ENCODE measurements at regions not wholly inside any gene's neighbourhood (a gene's known extent, or its start where the extent isn't known, plus 50 kb on each side); places are given as distances from the start of the nearest gene placed in this dataset.
"Not testable (repeated sequence)": the region's sequence is repeated elsewhere in the genome, so short reads cannot be mapped to it uniquely, and the experiment has no call there.

DNA sequence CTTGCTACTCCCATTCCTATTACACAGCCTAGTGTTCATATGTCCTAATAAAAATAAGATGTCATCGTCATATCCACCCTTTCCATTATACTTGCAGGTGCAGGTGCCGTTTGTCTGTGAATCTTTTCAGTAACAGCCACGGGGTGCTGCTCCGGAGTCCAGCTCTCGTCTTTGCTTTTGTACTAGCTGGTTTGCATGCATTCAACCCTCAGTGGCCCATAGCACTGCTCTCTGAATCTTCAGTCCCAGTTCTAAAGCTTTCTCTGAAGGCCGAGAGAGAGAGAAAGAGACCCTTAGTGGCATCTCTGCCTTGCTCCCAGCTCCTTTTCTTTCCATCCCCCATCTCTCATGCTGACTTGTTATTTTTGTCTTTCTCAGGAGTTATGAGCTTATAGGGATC is 468.5 kb downstream of the TMEM232 start:
- no peak for DNase-seq

DNA sequence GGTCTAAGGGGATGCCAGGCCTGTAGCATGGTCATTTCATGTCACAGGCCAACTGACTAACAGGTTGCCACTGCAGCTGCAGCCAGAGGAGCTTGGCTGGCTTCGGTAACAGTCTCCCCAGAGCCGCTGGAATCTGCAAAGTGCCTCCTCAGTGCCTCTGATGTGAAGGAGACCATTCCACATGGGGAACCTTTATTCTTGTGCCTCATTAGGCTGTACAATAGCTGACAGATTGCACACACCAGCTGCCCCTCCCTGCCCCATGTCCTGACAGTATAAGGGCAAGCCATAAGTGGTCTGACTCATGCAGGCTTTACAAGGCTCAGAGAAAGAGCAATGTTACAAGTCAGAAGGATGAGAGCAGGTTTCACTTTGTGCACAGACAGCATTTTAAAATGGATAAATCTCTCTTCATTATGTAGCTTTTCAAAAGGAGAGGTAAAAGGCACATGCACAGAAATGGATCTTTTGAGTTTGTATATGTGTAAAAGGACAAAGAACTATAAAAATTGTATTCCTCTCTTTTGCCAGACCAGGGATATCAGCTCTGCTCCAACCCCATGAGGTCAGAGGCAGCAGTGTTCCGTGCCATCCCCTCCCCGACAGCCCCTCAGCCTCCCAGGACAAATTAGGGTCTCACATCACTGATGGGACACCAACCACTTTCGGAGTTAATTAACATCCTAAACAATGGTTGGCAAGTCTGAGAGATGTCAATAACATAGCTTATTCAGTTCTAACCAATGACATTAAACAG is 467.8 kb downstream of the TMEM232 start:
- no peak for DNase-seq

- DNase-seq: no peak
Measured at GRCh38 chr5:110262749-110263148, 463.7 kb downstream of the TMEM232 start.

DNA sequence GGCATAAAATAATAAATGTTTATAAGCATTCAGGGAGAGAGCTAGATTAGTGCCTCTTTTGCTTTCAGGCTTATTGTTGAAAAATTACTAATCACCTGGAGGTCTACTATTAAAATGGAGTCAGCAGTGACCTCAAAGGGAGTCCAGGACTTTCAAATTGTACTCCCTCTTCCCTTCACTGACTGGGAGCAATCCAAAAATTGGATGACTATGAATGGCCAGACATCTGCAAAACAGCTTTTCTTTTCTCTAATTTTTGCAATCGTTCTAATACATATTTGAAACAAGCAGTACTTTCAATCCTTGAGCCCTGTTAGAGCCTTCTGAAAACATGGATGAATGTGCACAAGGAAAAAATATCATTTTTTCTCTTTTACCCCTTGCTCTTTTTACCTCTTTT is 461.8 kb downstream of the TMEM232 start:
- no peak for DNase-seq

- DNase-seq: no peak
Measured at GRCh38 chr5:110265162-110265561, 461.3 kb downstream of the TMEM232 start.

- no peak for DNase-seq
Measured at GRCh38 chr5:110267714-110268113, 458.8 kb downstream of the TMEM232 start.

GRCh38 chr5:110268283-110268682 is 458.2 kb downstream of the TMEM232 start:
- DNase-seq: no peak

DNA sequence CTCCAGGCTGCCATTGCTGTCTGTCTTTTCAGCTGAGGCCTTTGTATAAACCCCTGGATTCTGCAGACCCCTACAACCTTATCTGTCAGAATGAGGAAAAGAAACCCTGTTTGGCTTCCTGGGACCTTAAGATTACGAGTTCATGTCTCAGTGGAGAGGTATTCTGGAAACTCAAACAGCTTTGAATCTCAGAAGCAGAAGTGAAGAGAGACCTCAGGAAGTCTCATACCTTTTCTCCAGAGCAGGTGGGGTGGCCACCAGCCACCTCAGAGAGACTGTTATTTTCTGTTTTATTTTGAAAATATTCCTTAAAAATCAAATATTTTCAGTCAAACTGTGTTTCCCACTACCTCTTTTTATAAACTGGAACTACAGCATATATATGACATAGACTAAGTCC is 457.5 kb downstream of the TMEM232 start:
- no peak for DNase-seq

DNA sequence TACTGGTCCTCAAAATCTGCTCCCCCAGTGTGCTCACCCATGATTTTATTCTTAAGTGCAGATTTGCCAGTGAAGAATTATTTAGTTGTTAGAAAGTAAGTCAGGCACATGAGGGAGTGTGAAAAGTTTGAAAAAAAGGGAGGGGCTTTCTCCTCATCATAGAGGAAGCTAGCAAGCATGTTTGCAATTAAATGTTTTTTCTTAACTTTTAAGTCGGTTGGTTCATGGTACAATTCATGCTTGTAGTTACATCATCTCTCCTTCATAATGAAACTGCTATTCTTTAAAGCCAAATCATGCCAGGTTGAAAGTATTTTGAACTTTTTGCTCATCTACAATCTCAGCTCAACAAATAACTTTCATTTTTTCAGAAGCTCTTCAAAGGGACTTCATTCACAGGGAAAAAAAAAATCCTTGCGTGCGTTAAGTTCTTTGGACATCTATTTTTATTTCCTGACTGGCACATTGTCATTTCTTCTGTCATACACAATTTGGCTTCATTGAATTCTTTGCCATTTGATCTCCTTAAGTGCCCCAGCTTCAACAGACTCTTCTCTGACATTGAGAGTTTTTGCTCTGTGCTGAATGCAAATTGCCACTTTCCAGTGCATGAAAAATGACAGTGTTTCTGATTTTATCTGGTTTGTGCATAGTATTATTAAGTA is 456.9 kb downstream of the TMEM232 start:
- DNase-seq: no peak

DNA sequence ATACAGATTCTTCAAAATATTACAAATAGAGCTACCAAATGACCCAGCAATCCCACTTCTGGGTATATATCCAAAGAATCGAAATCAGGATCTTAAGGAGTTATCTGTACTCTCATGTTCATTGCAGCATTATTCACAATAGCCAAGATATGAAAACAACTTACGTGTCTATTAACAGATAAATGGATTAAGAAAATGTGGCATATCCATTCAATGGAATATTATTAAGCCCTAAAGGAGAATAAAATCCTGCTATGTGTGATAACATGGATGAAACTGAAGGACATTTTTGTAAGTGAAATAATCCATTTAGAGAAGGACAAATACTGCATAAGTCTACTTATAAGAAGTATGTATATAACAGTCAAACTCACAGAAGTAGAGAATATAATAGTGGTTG is 450.6 kb downstream of the TMEM232 start:
- no peak for DNase-seq

DNA sequence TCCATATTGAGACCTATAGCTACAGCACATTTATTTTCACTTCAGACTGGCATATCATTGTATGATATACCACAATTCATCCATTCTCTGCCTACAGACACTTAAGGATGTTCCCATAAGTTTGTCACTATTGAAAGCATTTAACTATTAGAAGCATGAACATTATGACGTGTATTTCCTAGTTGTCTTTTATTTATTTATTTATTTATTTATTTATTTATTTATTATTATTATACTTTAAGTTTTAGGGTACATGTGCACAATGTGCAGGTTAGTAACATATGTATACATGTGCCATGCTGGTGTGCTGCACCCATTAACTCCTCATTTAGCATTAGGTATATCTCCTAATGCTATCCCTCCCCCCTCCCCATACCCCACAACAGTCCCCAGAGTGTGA is 448.0 kb downstream of the TMEM232 start:
- DNase-seq: not testable (repeated sequence)

- DNase-seq: not testable (repeated sequence)
Measured at GRCh38 chr5:110284121-110284520, 442.4 kb downstream of the TMEM232 start.

- no peak for DNase-seq
Measured at GRCh38 chr5:110288766-110289511, 437.5 kb downstream of the TMEM232 start.

- no peak for DNase-seq
Measured at GRCh38 chr5:110289512-110289810, 437.0 kb downstream of the TMEM232 start.

- DNase-seq: no peak
Measured at GRCh38 chr5:110290542-110290941, 435.9 kb downstream of the TMEM232 start.

GRCh38 chr5:110294281-110294680 is 432.2 kb downstream of the TMEM232 start:
- DNase-seq: no peak

- no peak for DNase-seq
Measured at GRCh38 chr5:110297152-110297670, 429.3 kb downstream of the TMEM232 start.

DNA sequence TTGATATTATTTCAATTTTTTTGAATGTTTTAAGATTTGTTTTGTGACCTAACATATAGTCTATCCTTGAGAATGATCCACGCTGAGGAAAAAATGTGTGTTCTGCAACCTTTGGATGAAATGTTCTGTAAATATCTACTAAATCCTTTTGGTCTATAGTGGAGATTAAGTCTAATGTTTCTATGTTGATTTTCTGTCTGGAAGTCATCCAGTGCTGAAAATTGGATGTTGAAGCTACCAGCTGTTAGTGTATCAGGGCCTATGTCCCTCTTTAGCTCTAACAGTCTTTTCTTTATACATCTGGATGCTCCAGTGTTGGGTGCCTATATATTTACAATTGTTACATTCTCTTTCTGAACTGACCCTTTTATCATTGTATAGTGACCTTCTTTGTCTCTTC is 422.3 kb downstream of the TMEM232 start:
- no peak for DNase-seq

- DNase-seq: no peak
Measured at GRCh38 chr5:110306650-110307049, 419.8 kb downstream of the TMEM232 start.

GRCh38 chr5:110309222-110309621 is 417.2 kb downstream of the TMEM232 start:
- no peak for DNase-seq

GRCh38 chr5:110316566-110316965 is 409.9 kb downstream of the TMEM232 start:
- not testable (repeated sequence) for DNase-seq

DNA sequence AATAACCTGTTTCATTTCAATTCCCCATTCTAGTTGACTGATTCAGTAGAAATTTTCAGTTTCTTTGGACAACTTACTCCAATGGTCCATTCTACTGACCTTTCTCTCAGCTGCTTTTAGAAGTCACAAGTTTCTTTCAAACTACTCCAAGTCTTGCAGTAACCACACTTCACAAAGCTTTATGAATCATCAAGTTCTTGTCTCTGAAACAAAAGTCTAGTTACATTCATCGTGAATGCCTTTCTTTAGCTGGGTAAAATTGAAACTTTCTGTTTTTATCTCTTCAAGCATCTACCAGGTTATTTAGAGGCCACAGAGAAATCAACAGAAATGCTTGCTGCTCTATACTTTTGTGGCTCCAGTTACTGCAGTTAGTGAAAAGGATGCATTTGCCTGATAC is 405.4 kb downstream of the TMEM232 start:
- DNase-seq: no peak

GRCh38 chr5:110323357-110323756 is 403.1 kb downstream of the TMEM232 start:
- no peak for DNase-seq

DNA sequence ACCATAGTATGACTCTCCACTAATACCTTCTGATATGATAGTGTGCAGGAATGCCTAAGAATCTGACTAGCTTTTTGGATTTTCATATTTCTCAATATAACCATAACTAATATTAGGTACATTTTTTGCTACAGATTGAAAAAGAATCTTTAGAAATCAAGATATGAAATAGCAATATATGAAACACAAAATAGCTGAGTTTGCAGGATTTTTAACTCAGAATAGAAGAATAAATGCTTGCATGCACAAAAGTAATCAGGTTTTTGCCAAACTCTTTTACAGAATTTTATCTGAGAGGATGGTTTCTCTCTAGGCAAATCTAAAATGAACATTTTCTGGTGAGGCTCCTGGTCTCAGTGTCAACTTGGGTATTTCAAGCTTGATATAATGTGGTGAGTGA is 402.6 kb downstream of the TMEM232 start:
- DNase-seq: no peak

All from NK-92 treated with Interleukin-12 subunit alpha and Interleukin-12 subunit beta, amount 100 ng/mL, for 24 hours (cell line).